ENCODE measurements at regions not wholly inside any gene's neighbourhood (a gene's known extent, or its start where the extent isn't known, plus 50 kb on each side); places are given as distances from the start of the nearest gene placed in this dataset.

DNA sequence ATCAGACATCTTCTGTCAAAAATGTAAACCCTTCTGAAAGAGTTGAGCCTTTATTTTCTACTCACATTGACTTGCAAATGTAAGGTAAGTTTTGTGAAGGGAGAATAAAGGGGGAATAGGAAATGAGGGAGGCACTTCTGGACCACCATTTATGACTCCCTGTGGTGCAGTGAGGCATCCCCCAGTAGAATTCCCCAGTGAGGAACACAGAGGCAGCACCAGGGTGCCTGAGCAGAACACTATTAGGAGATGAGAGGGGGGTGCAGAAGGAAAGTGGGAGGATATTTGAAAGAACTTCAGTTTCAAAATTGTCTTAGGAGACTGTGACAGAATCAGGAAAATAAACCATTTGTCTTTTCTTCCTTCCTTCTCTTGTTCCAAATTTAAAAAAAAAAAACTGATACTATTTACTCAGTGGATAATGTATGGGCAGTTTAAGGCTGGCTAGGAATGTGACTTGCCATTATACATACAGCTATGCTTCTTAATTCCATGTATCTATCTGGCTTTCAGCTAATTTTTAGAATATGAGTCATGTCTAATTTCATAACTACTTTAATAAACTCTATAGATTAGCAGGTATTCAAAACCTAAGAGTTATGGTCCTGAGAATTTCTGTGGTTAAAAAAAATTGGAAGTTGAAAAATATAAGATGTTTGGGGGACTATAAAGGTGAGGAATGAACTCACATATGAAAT, 478.1 kb upstream of the CHAC2 start (continued):
- TF ChIP-seq BCL3 (IDR thresholded peaks at IDR 0.05; ENCODE audit: borderline replicate concordance, insufficient read depth, low read depth, low read length, poor library complexity, severe bottlenecking) (no peak), CREM (IDR thresholded peaks at IDR 0.05; ENCODE audit: low read depth) (no peak)

GRCh38 chr2:53286345-53286744, 481.3 kb upstream of the CHAC2 start:
- CTCF ChIA-PET, result no interaction called here
- no peak for DNase-seq (ENCODE audit: low read depth, low spot score)
- SMC1A ChIA-PET (ENCODE audit: uncharacterized antibody, unreplicated experiment), result no interaction called here
- in situ Hi-C loops (cut with MboI) (no loop called here), intact Hi-C loops (cut with micrococcal nuclease; ENCODE audit: unreplicated experiment) (no loop called here)
- POLR2A ChIA-PET, result no interaction called here
- Histone ChIP-seq H3K4me2 (ENCODE audit: control insufficient read depth, insufficient read depth) (no peak overlapping the region), H3K36me3 (ENCODE audit: control insufficient read depth in 2 of 2, insufficient read depth in 2 of 2, low read length in 1 of 2) (no peaks in the 10 kb centered on the region), H2AFZ (ENCODE audit: control insufficient read depth, low read depth, low read length) (no peak overlapping the region), H3K4me3 (no peak overlapping the region), H4K20me1 (ENCODE audit: control insufficient read depth, insufficient read depth) (no peaks in the 10 kb centered on the region), H3K9me3 (replicated peaks; ENCODE audit: control insufficient read depth, insufficient read depth, low read length) (no peaks in the 10 kb centered on the region), H3K9ac (ENCODE audit: control insufficient read depth, insufficient read depth, low read length) (no peak overlapping the region), H3K27ac (ENCODE audit: control insufficient read depth, insufficient read depth) (no peak overlapping the region), H3K27me3 (replicated peaks in 1 of 2; ENCODE audit: control insufficient read depth in 2 of 2, insufficient read depth in 2 of 2, low read length in 1 of 2) (no peaks in the 10 kb centered on the region), H3K79me2 (ENCODE audit: control insufficient read depth, insufficient read depth, low read length) (no peaks in the 10 kb centered on the region), H3K4me1 (ENCODE audit: control insufficient read depth, insufficient read depth, low read length) (no peaks in the 10 kb centered on the region)
- no peak for FAIRE-seq
- 0% methylated on average over 2 of the region's 2 CpGs for WGBS (ENCODE audit: insufficient coverage, insufficient replicate concordance, low lambda C conversion rate, missing lambda C conversion rate)
- no peak for ATAC-seq
- RAD21 ChIA-PET (ENCODE audit: unreplicated experiment), result no interaction called here
- no TSS peak for BruUV-seq (replicated peaks)
- no peak for TF ChIP-seq BCL11A (IDR thresholded peaks at IDR 0.05; ENCODE audit: low read depth, low read length)
- no peak for TF ChIP-seq MEF2A (IDR thresholded peaks at IDR 0.05; ENCODE audit: insufficient read depth, low read depth, low read length)
- TF ChIP-seq RAD51 (IDR thresholded peaks at IDR 0.05), result no peak
- TF ChIP-seq POLR2A (IDR thresholded peaks at IDR 0.05; ENCODE audit: low read depth, low read length), result no peak
- TF ChIP-seq SKIL (IDR thresholded peaks at IDR 0.05; ENCODE audit: low read depth, poor library complexity, severe bottlenecking), result no peak
- TF ChIP-seq JUND (IDR thresholded peaks at IDR 0.05; ENCODE audit: low read depth, low read length), result no peak
- no peak for TF ChIP-seq TAF1 (IDR thresholded peaks at IDR 0.05; ENCODE audit: borderline replicate concordance, low read depth, low read length)
- no peak for TF ChIP-seq SIN3A (IDR thresholded peaks at IDR 0.05; ENCODE audit: low read depth, low read length)
- TF ChIP-seq CBX3 (IDR thresholded peaks at IDR 0.05; ENCODE audit: borderline replicate concordance, low read depth), result no peak
- TF ChIP-seq RELB (IDR thresholded peaks at IDR 0.05; ENCODE audit: low read depth), result no peak
- TF ChIP-seq NFIC (IDR thresholded peaks at IDR 0.05; ENCODE audit: low read depth, low read length), result no peak
- TF ChIP-seq EED (IDR thresholded peaks at IDR 0.05; ENCODE audit: low read depth), result no peak
- TF ChIP-seq PAX8 (IDR thresholded peaks at IDR 0.05), result no peak
- no peak for TF ChIP-seq ZNF207 (IDR thresholded peaks at IDR 0.05; ENCODE audit: borderline replicate concordance)
- TF ChIP-seq NRF1 (conservative IDR thresholded peaks at IDR 0.05; ENCODE audit: low read depth, low read length), result no peak
- TF ChIP-seq PML (IDR thresholded peaks at IDR 0.05; ENCODE audit: low read length), result no peak
- TF ChIP-seq, protein P1, sequence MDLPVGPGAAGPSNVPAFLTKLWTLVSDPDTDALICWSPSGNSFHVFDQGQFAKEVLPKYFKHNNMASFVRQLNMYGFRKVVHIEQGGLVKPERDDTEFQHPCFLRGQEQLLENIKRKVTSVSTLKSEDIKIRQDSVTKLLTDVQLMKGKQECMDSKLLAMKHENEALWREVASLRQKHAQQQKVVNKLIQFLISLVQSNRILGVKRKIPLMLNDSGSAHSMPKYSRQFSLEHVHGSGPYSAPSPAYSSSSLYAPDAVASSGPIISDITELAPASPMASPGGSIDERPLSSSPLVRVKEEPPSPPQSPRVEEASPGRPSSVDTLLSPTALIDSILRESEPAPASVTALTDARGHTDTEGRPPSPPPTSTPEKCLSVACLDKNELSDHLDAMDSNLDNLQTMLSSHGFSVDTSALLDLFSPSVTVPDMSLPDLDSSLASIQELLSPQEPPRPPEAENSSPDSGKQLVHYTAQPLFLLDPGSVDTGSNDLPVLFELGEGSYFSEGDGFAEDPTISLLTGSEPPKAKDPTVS (IDR thresholded peaks at IDR 0.05; ENCODE audit: low read depth, low read length), result no peak
